HG03432 (cell line): ENCODE measurements at regions not wholly inside any gene's neighbourhood (a gene's known extent, or its start where the extent isn't known, plus 50 kb on each side); places are given as distances from the start of the nearest gene placed in this dataset.

ENCODE experiments used
- ATAC-seq: cut with Tn5 transposase; IDR thresholded peaks from one replicate; pipeline ENCODE4 v1.9.1; 2021; ENCODE audit warnings: mild to moderate bottlenecking, moderate library complexity; ENCODE audit not compliant: unreplicated experiment

GRCh38 chr10:129309565-129309964, 157.5 kb upstream of the MGMT start:
- no peak for ATAC-seq

DNA sequence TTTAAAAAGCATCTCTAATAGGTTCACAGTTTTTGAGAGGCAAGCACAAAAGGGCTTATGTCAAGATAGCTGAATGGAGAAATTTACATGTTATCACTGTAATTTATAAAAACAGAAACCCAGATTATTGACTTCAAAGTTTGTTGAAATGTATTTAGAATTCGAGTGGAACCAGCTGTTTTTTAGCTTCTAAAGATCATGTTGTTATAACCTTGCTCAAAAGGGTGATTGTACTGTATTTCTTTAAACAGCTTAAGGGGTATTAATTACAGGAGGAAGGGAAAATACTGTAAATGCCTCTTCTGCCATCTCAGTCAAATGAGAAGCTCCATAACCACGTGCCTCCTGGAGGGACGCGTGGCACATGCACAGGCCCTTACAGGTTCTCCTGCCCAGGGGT, 156.2 kb upstream of the MGMT start:
- no peak for ATAC-seq

DNA sequence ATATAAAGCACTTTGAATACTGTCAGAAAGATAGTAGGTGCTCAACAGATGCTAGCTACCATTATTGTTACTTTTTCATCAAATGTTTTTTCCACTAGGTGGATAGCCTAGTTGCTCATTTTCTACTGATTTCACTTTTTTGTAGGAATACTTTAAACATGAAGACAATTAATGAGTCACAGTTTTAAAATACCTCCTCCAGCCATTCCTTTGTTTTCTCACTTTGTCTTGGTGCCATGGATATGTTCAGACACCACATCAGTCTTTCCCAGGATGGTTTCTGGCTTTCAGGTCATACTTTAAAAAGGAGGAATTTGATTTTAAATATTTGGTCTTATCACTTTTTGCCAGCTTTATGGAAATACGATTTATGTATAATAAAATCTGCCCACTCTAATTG, 147.1 kb upstream of the MGMT start:
- ATAC-seq: no peak

- no peak for ATAC-seq
Measured at GRCh38 chr10:129320340-129320739, 146.7 kb upstream of the MGMT start.

DNA sequence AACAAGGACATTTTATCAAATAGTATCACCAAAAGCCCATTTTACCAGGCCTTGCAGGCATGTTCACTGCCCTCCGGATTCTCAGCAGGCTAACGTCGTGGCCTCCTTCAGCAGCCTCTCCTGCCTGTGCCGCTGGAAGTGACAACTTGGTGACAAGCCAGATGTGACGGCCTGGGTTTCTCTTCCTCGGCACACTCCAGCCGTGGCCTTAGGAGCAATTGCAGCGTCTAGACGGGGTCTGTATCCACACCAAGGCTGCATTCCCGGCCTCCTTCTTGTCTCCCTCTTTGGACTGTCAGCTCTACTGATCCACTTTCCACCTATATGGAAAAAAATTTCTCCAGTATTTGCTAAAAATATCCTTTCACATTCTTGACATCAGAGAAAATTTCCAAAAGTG, 145.3 kb upstream of the MGMT start:
- no peak for ATAC-seq

- no peak for ATAC-seq
Measured at GRCh38 chr10:129322933-129323820, 143.9 kb upstream of the MGMT start.

- ATAC-seq: no peak
Measured at GRCh38 chr10:129323879-129324278, 143.2 kb upstream of the MGMT start.

GRCh38 chr10:129325893-129326292, 141.1 kb upstream of the MGMT start:
- ATAC-seq: no peak

DNA sequence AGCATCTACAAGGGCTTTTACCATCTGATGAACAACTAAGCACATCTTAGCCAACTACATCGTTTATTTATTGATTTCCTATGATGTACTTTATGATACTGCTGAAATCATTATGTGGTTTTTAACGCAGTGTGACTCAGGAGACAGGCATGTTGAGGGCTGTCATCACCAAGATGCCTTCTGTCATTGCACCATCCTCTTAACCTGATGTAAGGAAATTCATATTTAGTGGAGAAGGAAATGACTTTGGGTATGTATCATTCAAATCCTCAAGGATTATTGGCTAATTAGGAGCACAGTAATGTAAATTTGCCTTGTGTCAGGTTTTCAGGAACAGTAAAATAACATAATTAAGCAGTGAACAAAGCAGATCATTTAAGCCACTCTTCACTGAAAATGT, 138.5 kb upstream of the MGMT start:
- ATAC-seq: no peak

DNA sequence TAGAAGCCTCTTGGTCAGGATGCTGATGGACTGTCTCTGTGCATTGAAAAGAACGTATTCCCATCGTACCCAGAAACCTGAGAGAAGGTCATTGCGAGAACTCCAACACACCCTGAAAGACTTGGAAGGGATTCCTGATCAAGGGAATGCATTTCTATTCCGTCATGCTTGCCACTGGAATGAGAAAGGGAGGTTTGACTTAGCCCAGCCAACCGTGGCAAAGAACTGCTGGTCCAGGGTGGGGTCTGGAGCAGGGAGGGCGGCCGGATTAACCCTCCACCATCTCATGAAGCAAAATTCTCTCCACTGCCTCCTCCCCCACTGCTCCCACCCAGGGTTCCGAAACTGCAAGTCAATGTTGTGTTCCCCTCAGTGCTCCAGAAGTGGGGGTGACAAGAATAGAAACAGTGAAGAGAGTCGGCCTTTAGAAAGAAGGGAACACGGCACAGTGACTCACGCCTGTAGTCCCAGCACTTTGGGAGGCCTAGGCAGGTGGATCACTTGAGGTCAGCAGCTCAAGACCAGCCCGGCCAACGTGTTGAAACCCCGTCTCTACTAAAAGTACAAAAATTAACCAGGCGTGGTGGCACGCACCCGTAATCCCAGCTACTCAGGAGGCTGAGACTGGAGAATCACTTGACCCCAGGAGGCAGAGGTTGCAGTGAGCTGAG, 137.5 kb upstream of the MGMT start:
- ATAC-seq: no peak

DNA sequence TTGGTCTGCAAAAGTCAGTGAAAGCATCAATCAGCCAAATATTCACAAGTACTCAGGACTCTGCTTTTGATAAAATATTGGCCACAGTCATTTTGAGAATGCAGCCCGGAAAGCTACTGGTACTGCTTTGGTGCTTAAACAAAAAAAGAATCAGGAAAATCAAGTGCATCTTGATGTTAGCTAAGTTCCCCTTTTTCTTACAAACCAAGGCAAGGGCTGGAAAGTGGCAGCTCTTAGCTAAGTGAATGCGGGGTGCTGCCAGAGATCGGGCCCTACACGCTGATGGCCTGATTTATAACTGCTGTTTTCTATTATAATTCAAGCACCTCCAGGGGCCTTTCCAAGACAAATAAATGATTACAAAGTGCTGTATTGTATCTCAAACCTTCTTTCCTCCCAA, 136.8 kb upstream of the MGMT start:
- no peak for ATAC-seq

DNA sequence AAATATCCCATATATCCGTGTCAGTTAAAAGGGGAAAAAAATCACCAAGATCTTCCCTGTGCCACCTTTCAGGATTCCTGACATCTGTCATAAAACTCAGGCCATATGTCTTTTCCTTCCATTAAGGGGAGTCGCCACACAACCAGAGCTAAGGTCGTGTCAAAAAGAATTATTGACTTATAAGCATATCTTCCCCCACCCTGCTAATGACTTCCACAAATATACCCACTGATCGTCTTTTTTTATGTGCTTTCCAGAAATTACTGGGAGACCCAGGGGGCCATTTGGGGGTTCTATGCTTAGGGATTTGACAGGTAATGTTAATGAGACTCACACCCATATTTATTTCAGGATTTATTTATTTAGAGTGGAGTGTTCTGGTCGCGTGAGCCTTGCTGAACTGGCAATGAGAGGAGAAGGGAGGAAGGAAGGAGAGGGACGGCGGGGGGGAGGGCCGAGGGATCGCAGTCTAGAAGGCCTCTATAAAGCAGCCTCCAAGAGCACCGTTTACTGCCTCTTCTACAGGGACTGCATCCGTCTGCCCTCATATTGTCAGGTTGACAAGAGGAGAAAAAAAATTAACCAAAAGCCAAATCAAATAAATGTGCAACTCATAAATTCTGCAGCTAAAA, 135.7 kb upstream of the MGMT start:
- ATAC-seq: no peak

- ATAC-seq: no peak
Measured at GRCh38 chr10:129331839-129332220, 135.2 kb upstream of the MGMT start.

- ATAC-seq: no peak
Measured at GRCh38 chr10:129332476-129332875, 134.6 kb upstream of the MGMT start.

DNA sequence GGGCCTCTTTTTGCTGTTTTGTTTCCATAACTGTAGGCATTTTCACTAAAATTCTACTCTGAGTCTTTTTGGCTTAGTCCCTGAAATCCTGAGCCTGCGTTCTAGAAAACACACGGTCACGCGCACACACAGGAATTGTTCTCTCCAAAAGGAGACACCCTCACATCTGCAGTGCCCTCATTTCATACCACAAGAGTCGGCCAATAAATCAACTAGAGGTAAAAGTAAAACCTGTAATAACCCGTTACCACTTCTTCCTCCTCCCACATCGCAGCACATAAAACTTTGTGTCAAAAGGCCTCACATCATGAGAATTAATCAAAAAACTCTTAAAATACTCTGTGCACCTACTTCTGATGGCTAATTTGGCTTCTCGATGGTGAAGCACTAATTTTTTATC, 133.3 kb upstream of the MGMT start:
- ATAC-seq: no peak

- no peak for ATAC-seq
Measured at GRCh38 chr10:129334266-129334665, 132.8 kb upstream of the MGMT start.

GRCh38 chr10:129335396-129335795, 131.6 kb upstream of the MGMT start:
- no peak for ATAC-seq

- ATAC-seq: no peak
Measured at GRCh38 chr10:129335942-129336341, 131.1 kb upstream of the MGMT start.

GRCh38 chr10:129339191-129339590, 127.8 kb upstream of the MGMT start:
- ATAC-seq: no peak

- ATAC-seq: no peak
Measured at GRCh38 chr10:129339841-129340240, 127.2 kb upstream of the MGMT start.

DNA sequence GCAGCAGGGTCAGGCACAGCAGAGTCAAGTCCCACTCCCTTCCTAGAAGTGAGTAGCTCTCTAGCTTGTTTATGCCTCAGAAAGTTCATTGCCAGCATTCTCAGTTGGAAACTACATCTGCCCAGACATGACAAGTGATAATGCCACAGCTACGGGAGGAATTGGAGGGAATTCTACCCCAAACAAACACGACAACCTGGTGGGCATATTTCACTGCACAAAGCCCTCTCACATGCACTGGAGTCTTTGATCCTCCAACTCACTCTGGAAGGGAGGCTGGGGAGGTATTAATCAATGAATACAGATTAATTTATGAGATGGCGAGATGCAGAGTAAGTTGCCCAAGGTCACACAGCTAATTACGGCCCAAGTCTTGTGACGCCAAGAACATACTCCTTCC, 126.0 kb upstream of the MGMT start:
- no peak for ATAC-seq

DNA sequence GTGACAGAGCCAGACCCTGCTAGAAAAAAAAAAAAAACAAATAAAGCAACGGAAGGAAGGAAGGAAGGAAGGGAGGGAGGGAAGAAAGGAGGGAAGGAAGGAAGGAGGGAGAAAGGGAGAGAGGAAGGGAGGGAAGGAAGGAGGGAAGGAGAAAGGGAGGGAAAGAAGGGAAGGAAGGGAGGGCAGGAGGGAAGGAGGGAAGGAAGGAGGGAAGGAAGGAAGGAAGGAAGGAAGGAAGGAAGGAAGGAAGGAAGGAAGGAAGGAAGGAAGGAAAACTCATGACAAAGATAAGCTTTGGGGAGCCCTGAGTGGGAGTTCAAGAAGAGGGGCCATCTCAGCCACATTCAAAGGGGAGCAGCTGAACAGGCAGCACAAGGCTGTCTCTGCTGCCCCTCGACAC, 124.7 kb upstream of the MGMT start:
- no peak for ATAC-seq
